ENCODE measurements at regions not wholly inside any gene's neighbourhood (a gene's known extent, or its start where the extent isn't known, plus 50 kb on each side); places are given as distances from the start of the nearest gene placed in this dataset.
"Not testable (repeated sequence)": the region's sequence is repeated elsewhere in the genome, so short reads cannot be mapped to it uniquely, and the experiment has no call there.

GRCh38 chr15:95129574-95129973, 898.2 kb downstream of the MCTP2 start:
- peak in 2 of 3 donors; percentile 16 to 71 for DNase-seq

DNA sequence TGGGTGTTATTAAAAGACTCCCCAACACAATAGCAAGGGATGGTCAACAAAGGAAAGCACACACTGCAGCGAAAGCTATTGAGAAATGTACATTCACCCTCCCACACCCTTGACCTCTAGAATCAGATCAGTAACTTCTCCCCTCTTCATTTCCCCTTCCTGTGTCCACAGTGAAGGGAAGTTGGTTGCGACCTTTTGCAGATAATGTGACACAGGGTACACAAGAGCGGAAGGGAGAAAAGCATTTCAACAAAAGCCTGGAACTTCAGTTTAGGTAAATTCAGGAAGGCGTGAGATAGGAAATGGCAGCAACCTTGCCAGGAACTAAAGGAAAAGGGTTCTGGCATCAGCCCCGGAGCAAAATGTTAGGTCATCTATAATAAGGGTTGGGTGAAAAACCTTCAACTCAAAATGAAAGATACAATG, 899.8 kb downstream of the MCTP2 start:
- peak in 1 of 3 donors; percentile 17 for DNase-seq

DNA sequence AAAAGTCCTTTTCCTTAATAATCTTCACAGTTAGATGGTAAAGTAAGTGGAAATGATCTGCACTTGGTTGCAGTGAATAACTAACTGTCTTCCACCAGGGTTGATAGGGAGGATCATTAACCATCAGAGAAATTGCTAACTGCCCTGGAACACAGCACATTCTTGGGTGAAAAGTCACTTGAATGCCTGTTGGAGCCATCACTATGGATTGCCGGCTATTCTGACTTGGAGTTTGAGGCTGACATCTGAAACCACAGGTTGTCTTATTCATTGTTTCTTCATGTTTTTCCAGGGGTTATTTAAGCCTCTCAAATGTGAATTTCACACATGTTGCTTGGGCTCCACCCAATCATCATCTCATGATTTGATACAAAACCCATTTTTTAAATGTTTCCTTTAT, 901.4 kb downstream of the MCTP2 start:
- peak in 1 of 3 donors; percentile 80 for DNase-seq

DNA sequence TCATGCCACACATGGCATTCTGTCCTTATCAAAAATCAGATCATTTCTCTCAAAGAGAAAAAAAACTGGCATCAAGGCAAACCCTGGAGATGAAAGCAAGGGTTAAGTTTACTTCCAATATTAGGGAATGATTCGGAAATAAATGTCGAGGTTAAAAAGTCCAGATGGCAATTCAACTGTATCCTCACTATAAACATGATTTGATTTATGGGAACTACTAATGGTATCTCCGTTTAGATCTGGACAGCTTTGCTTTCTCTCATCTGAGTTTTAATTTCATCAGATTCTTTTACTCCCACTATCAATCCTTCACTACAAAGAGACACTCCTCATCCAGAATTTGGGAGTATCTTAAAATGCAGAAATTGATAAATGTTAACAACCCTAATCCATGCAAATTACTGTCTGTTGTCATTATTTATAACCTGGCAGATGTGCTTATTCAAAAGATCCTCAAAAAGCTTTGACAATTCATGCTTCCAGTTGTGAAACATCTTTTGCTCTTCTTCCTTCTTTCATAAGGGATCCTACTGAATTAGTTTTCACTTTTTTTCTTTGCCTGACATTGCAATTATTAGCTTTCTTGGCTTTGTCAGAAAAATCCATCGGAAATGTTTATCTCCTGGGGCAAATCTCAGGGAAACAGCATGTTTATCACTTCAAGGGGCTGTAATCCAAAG, 903.2 kb downstream of the MCTP2 start:
- DNase-seq: peak in 1 of 3 donors; percentile 14

DNA sequence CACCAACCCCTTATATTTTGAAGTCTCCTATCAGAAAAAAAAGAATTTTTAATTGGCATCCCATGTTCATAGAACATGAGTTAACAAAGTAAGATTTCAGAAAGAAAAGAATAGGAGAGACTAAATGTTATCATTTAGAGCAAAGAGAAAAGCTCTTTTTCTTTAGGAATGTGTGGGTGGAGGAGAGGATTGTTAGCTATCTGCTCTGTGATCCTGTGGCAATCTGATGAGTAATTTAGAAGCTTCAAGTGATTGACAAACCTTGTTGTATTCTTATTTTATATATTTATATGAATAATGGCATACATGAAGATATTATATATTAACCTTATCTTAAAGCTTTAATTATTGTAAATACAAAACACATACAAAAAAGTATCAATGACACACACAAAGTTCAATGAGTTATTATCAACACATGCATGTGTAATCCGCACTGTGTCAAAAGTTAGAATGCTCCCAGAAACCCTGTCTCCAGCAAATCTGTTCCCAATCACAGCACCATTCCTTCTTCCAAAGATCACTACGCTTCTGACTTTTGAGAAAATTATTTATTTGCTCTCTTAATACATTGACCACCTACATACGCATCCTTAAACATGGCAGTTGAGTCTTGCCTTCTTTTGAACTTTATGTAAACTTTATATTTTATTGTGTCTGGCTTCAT, 907.4 kb downstream of the MCTP2 start:
- no peak for DNase-seq

- DNase-seq: no peak
Observed at GRCh38 chr15:95141486-95141885, 910.1 kb downstream of the MCTP2 start.

DNA sequence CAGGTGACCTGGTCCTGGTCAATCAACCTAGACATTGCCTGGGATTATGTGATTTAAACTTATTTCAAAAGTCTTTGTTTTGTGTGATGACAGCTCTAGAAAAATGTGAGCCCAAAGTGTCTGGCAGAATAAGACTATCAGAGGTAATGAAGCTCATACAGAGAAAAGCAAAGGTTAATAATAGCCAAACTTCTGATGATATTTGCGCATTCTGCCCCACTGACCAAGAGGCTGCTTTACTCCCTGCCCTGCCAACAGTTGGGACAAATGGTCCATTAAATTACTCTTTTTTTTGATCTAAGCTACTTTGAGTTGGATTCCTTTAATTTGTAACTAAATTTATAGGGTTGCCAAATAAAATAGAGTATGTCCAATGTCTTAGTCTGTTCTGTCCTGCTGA, 911.2 kb downstream of the MCTP2 start:
- DNase-seq: no peak

GRCh38 chr15:95146481-95146880, 915.1 kb downstream of the MCTP2 start:
- DNase-seq: no peak

DNA sequence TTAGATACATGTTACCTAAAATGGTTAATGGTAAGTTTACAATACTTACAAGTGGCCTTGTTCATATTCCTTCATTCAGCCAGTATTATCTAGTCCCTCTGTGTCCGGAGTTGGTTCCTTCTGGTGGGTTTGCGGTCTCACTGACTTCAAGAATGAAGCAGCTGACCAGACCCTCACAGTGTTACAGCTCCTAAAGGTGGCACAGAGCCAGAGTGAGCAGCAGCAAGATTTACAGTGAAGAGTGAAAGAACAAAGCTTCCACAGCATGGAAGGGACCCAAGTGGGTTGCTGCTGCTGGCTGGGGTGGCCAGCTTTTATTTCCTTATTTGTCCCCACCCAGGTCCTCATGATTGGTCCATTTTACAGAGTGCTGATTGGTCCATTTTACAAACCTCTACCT, 916.8 kb downstream of the MCTP2 start:
- no peak for DNase-seq

DNA sequence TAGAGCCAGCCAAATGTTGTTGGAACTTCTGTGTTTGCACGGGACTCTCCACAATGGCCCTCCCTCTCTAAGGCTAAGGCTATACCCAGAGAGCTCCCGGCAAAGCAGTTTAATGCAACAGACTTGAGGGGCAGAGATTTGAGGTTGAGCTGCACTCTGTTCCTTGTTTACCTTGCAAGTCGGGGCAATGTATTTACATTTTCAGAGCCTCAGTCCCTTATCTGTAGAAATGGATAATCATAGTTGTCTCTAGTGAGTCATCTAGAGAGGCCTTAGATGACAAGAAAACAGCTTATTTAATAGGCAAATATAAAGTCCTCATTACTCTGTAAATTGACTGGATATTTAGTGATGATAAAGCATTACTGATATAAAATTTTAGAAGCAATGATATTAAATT, 917.7 kb downstream of the MCTP2 start:
- DNase-seq: no peak

- DNase-seq: no peak
Observed at GRCh38 chr15:95149771-95150170, 918.4 kb downstream of the MCTP2 start.

- no peak for DNase-seq
Observed at GRCh38 chr15:95150466-95150865, 919.1 kb downstream of the MCTP2 start.

- no peak for DNase-seq
Observed at GRCh38 chr15:95152741-95153140, 921.4 kb downstream of the MCTP2 start.

DNA sequence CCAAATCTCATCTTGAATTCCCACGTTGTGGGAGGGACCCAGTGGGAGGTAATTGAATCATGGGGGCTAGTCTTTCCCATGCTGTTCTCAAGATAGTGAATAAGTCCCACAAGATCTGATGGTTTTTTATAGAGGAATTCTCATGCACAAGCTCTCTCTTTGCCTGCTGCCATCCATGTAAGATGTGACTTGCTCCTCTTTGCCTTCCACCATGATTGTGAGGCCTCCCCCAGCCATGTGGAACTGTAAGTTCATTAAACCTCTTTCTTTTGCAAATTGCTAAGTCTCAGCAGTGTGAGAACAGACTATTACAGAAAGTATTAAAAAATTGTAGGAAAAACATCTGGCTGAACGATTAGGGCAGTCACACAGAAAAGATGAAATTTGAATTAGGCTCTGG, 921.8 kb downstream of the MCTP2 start:
- not testable (repeated sequence) for DNase-seq

DNA sequence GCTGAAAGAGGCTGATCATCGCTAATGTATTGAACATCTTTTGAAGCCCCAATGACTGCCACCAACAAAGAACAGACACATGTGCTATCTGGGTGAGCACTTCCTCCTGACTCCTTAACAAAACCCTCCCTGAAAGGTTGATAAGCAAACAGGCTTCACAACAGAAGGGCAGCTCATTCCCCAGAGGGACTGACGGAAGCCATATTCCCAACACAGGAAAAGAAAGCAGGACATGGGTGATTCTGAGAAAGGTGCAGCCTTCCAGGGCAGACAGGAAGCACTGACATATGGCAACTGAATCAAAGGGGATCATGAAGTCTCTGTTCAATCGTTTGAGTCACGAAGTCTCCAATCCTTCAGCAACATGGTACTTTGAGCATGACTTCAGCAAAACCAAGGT, 929.0 kb downstream of the MCTP2 start:
- no peak for DNase-seq

DNA sequence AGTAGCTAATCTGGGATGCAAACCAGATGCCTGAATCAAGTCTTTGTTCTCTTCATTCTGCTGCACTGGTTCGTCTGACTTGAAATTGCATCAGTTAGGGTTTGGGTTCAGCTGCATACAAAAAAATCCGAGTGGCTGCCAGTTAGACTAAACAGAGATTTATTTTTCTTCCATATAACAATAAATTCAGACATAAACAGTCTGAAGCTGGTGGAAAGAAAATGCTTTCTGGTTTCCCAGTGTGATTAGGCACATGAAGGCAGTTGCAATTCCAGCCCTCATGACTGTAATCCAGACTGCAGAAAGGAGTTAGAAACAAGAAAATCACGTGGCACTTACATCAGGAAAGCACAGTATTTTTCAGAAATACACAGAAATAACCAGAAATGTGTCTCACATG, 930.7 kb downstream of the MCTP2 start:
- DNase-seq: no peak

DNA sequence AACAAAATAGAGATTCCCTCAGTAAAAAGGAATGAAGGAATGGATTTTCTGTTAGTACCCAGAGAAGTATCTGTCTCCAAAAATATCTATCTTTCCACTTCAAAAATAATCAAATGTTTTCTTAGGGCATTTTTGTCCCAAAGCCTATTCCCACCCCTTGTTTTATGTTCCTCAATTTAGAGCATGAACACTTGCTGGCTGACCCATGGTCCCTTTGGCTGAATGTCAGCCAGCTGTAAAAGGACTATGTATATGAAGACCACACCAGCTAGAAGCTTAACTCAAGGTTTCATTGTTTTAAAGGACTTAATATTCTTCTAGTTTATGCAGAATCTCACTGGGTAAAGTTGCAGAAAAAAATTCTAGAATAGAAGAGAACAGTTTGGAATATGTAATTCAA, 931.2 kb downstream of the MCTP2 start:
- DNase-seq: peak in 1 of 3 donors; percentile 16

GRCh38 chr15:95162967-95163531, 931.7 kb downstream of the MCTP2 start:
- peak in 1 of 3 donors; percentile 51 for DNase-seq

DNA sequence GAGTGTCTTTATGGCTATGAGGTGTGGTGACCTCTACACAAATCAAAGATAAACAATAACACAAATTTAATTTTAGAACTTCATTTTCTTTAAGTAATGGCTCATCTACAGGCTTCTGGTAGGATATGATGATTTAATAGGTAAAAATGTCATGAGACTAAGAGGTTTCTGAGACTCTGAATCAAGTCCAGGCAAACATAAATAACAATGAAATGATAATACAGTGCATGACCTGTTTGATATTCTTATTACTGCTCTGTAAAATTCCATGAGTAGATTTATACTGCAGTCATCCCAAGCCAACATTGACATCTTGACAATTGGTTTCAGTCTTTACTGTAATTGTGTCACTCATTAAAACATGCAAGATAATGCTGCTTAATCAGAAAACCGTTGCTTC, 936.8 kb downstream of the MCTP2 start:
- DNase-seq: no peak

DNA sequence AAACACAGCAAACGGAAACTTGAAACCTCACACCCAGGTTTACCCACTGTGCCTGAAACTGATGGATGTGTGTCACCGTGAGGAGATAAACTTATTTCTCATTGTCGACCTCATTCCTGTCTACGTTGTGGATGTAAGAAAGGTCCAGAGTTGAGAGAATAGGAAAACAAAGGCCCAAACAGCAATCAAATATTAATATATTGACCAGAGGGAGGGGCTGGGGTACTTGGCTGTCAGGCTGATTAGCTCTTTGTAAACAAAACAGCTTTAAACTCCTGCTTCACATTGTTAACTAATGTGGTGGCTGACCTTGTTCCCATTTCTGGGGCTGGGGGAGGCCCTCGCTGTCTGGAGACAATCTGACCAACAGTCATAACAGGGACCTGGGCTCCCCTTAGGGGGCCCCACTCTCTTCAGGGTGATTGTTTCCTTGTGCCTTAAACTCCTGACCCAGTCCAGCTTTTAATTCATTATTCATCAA, 937.6 kb downstream of the MCTP2 start:
- no peak for DNase-seq

DNA sequence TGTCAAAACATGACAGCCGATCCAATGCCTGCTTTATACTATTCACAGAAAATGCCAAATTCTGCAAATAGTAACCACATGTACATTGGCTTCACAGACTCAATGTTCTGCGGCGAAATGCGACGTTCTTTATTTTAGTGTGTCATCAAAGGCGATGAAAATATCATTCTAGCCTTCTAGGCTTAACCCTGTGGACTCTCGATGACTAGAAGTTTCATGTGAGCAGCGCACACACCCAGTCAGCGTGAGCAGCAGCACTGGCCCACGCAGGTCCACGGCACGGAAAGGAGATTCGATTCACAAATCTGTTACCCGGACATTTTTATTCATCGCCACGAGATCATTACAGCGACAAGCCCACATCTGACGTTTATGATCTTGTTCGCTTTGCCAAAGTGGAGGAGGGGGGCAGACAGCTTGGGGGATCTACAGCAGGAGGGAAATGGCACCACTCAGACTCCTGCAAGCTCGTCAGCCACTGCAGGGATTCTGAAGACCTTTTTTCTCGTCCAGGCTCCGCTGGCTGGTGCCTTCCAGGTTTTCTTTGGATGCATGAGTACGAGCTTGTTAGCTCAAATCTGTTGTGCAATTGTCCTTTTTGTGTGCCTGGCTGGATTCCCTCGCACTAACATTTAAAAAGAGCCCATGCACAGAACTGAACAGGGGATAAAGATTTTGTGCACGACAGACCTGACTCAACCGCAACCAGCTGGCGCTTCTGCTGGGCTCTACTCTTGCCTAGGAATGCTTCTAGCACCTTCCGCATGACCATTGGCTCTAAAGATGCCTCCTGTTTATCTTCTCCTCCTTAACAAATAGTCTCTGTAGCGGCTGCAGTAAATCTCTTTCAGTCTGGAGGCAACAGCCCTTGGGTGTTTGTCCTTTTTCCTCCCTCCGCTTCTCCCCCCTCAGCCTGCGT, 938.4 kb downstream of the MCTP2 start:
- DNase-seq: peak; percentile 12 to 76 (median 38)

Measured in muscle of back (tissue), 3 donors.